Fibroblast of pulmonary artery (primary cell): ENCODE measurements at regions not wholly inside any gene's neighbourhood (a gene's known extent, or its start where the extent isn't known, plus 50 kb on each side); places are given as distances from the start of the nearest gene placed in this dataset.

ENCODE experiments used
- DNase-seq: peaks from one replicate; pipeline ENCODE4 v3.0.0-alpha.2; 2010; ENCODE audit warnings: low read depth
- H3K4me3 ChIP-seq: replicated peaks from 2 replicates; pipeline ENCODE4 v1.5.1; 2011; ENCODE audit warnings: low read depth, mild to moderate bottlenecking, control low read depth, low read length, moderate library complexity
- TF ChIP-seq, protein P1 (sequence below): IDR thresholded peaks from 2 replicates; pipeline ENCODE4 v1.5.1; 2011; ENCODE audit warnings: mild to moderate bottlenecking, control low read depth, low read length, inconsistent platforms; ENCODE audit errors: missing control alignments

DNA sequence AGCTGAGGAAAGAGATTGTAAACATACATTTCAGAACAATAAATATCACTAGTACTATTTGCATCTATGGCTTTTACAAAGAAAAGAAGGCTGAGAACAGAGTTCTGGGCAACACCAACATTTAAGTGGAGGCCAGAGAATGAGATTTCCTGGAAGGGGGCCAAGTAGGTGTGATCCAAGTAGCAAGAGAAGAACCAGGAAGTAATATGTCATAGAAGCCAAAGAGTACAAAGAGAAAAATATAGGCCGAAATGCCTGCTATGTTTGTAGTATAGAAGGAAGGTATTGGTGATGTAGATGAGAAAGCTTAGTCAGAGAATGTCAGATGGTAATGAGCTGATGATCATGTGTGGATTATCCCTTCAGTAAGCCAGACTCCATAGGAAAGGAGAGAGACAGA is 94.5 kb downstream of the PERP start:
- TF ChIP-seq, protein P1, sequence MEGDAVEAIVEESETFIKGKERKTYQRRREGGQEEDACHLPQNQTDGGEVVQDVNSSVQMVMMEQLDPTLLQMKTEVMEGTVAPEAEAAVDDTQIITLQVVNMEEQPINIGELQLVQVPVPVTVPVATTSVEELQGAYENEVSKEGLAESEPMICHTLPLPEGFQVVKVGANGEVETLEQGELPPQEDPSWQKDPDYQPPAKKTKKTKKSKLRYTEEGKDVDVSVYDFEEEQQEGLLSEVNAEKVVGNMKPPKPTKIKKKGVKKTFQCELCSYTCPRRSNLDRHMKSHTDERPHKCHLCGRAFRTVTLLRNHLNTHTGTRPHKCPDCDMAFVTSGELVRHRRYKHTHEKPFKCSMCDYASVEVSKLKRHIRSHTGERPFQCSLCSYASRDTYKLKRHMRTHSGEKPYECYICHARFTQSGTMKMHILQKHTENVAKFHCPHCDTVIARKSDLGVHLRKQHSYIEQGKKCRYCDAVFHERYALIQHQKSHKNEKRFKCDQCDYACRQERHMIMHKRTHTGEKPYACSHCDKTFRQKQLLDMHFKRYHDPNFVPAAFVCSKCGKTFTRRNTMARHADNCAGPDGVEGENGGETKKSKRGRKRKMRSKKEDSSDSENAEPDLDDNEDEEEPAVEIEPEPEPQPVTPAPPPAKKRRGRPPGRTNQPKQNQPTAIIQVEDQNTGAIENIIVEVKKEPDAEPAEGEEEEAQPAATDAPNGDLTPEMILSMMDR: no peak
- DNase-seq: no peak
- no peak overlapping the region for H3K4me3 ChIP-seq

DNA sequence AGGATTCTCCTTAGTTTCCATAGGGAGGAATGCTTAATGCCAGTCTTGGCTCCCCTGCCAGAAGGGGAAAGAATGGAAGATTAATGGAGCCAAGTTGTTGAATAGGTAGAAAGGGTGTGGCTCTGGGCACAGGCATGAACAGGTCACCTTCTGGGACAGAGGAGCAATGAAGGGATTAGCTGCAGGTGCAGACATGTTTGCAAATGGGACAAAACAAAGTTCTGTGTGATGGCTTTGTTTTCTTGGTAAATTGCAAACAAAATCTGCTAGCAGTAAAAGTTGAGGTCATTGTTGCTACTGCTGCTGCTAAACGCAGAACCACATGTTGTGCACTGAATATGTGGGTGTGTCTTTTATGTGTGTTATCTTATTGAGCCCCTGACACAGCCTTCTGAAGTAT is 93.3 kb downstream of the PERP start:
- TF ChIP-seq, protein P1: no peak
- H3K4me3 ChIP-seq: no peak overlapping the region
- DNase-seq: no peak

DNA sequence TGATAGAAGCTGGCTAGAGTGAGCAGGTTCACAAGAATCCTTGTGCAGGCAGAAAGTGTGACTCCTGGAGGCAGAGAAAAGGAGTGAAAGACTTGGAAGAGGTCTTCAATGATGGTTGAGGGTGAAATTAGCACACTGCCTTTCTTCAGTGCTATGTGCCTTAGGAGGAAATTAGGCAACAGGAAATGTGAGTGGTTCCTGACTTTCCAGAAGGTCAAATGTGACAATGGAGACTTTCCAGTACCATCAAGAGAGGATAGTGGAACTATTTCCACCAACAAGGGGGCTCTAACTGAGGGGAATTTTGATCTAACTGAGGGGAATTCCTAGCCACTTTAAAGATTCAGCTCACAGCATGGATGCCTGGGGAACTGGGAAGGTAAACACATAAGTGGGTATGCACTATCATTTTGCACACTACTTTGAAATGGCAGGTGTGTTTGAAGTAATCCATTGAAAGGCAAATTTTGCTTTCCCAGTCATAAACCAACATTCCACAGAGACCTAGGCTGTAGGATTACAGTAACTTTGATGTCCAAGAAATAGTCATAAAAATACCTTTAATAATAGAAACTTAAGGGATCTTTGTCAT is 90.0 kb downstream of the PERP start:
- TF ChIP-seq, protein P1: no peak
- DNase-seq: peak; percentile 48
- H3K4me3 ChIP-seq: no peak overlapping the region

DNA sequence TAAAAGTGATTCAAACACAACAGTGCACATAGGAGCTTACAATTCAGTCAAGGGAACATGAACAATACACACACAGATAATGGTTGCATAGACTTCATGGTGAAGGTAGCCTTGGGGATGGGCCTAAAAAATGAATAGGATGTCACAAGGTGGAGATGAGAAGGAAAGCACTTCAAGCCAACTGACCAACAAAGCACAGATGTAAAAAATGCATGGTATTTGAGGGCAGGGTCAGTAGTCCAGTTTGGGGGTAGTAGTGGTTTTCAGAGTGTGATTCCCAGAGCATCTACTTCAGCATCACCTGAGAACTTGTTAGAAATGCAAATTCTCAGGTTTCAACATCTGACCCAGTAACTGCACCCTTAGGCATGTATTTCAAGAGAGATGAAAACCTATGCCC is 88.9 kb downstream of the PERP start:
- no peak for DNase-seq
- no peak overlapping the region for H3K4me3 ChIP-seq
- TF ChIP-seq, protein P1: no peak

DNA sequence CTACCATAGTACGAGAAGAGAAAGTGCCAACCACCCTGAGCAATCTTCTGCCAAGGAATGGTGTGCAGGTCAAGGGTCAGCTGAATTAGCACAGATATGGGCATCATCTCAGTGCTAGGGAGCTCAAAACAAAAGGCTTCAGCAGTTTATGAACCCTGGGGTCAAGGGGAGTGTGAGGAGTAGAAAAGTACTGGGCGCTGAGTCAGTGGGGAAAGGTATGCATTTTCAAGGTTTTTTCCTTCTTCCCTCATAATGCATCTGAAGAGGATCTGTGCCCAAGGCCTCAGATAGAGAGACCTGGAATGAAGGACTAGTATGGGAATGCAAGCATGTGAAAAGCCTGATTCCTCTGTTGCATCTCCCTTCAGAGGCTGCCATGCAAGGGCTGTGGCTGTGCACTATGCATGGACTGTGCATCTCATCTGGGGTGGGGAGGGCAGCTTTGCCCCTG is 81.7 kb downstream of the PERP start:
- TF ChIP-seq, protein P1: no peak
- no peak overlapping the region for H3K4me3 ChIP-seq
- no peak for DNase-seq

DNA sequence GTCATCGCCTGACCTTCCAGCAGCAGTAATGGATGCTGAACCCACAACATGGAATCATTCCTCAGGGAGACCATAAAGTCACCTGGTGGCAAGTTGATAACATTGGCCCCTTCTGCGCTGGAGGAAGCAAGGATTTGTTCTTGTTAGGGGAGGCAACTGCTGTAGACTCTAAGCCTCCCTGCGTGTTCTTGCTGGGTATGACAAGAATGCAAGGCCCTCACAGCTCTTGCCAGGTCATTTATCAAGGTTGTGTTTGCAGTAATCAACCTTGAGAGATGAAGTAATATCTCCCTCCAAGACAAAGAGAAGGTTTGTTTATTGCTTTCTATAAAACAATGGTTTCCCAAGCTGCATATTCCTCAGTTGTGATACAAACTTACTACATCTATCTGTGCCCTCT is 80.9 kb downstream of the PERP start:
- TF ChIP-seq, protein P1: no peak
- peak; percentile 6 for DNase-seq
- no peak overlapping the region for H3K4me3 ChIP-seq

DNA sequence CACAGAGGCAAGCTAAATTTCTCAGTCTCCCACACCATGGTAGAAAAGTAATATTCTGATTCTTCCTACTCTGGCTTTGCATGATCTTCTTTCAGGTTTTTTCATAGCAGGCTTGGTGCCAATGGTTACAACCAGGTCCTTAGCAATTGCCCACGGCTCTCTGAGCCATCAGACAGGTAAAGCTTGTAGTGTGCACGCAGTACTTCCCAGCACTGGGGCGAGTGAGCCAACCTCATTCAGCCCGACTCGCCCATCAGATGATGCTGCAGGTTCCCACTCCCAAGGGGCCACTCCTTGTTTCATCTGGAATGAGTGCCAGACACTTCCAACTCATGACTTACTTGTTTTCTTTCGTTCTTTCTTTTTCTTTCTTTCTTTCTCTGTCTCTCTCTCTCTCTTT is 78.3 kb downstream of the PERP start:
- TF ChIP-seq, protein P1: no peak
- no peak overlapping the region for H3K4me3 ChIP-seq
- no peak for DNase-seq
